Femur (tissue), 1 donor: ENCODE measurements at regions not wholly inside any gene's neighbourhood (a gene's known extent, or its start where the extent isn't known, plus 50 kb on each side); places are given as distances from the start of the nearest gene placed in this dataset.

Source experiments
- DNase-seq: peaks from one replicate; pipeline ENCODE4 v3.0.0-alpha.2; 2017

GRCh38 chr9:16133556-16134227, 580.8 kb downstream of the CCDC171 start:
- DNase-seq = peak; percentile 50

DNA sequence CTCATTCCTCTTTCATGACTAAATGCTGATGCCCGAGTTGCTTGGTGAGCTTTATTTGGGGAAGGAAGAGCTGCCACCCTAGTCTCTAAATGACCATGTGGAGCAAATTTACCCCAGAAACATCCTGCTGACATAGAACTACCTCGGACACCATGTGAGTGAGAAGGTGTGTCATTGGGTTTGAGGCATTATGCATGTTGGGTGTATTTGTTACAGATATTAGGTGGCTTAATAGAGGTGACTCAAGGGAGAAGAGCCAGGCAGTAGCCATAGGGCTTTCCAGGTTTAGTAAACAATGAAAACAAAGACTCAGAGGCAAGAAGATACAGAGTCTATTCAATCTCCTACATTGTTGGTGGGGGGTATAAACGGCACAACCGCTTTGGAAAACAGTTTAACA, 581.5 kb downstream of the CCDC171 start:
- DNase-seq = no peak

GRCh38 chr9:16135968-16136367, 583.1 kb downstream of the CCDC171 start:
- DNase-seq = peak; percentile 77

DNA sequence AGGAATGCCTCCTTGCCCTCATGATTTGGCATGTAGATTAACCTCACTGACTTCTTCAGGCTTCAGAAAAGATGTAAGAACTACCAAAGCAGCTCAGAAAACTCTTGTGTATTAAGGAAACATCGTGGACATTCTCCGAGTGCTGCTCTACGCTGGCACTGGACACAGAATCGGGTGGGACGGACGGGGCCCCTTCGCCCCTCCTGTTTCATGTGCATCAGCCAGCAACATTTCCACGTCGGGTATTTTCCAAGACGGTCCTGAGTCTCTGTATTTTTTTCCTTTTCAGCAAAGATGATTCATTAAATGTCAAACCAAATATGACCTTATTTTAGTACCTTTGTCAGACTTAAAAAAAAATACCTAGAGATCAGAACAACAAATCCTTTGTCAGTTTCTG, 583.6 kb downstream of the CCDC171 start:
- DNase-seq = peak; percentile 65

DNA sequence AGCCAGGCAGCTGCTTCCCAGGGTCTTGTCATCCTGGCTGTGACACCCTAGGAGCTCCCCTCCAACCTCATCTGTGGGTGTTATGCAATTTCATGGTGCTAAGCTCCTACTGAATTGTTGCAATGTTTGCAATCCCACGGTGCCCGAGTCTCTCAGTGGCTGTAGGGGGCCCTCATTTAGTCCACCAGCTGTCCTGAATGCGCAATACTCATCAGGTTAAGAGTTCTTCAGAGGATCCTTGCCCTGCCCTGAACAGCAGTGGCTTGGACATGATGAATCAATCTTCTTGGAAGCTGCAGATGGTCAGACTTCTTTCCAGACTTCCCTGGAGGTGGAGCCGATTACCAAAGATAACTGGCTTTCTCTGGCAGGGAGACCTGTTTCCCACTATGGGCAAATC, 584.1 kb downstream of the CCDC171 start:
- DNase-seq = peak; percentile 55

- DNase-seq = peak; percentile 90
Measured at GRCh38 chr9:16138561-16139491, 586.0 kb downstream of the CCDC171 start.

- peak; percentile 52 for DNase-seq
Measured at GRCh38 chr9:16139774-16140173, 586.9 kb downstream of the CCDC171 start.

GRCh38 chr9:16143310-16143709, 590.5 kb downstream of the CCDC171 start:
- DNase-seq = no peak

- no peak for DNase-seq
Measured at GRCh38 chr9:16143947-16144890, 591.4 kb downstream of the CCDC171 start.

- DNase-seq = no peak
Measured at GRCh38 chr9:16145196-16145950, 592.5 kb downstream of the CCDC171 start.

GRCh38 chr9:16147726-16148125, 594.9 kb downstream of the CCDC171 start:
- no peak for DNase-seq

DNA sequence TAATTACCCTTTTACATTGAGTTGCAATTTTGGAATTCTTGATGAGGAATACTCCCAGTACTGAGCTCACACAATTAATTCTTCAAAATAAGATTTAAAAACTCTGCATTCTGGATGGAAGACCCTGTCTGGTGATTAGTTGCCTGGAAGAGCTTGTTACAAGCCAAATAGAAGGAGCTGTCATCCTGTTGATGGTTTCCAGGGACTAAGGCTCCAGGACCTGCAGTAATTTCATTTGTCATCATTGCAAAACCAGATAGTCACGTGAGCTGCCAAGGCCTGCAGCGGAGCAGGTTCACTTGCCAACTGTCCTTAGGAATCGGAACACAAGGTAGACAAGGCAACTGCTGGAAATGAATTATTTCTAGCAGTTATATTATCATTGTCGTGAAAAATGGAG, 597.7 kb downstream of the CCDC171 start:
- DNase-seq = no peak

DNA sequence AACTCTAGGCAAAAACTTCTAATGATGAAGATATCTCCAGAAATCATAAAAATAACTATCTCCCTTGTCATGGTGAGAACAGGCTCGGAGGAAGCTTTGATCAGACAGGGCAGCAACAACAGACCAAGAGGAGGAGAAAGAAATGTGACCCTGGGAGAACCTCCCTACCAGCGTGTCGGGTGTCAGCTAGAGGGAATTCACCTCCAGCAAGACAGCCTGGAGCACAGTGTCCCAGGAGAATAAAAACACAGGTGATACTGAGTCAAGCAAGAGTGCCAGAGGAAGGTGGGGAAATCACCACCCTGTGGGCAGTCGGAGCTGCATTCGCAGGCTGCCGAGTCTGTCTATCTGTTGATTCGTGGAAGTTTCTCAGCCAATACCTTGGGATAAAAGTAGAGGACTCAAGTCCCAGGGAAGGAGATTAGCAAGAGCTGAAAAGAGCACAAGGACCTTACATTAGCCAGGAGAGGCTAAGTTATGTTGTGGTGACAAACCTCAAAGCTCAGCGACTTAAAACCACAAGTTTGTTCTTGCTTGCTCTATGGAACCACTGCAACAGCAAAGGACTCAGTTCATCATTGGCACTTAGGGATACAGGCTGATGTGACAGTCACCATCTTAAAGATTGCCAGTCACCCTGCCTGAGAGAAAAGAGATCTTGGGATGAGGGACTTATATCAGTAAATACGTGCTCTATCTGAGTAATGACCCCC, 598.3 kb downstream of the CCDC171 start:
- no peak for DNase-seq

DNA sequence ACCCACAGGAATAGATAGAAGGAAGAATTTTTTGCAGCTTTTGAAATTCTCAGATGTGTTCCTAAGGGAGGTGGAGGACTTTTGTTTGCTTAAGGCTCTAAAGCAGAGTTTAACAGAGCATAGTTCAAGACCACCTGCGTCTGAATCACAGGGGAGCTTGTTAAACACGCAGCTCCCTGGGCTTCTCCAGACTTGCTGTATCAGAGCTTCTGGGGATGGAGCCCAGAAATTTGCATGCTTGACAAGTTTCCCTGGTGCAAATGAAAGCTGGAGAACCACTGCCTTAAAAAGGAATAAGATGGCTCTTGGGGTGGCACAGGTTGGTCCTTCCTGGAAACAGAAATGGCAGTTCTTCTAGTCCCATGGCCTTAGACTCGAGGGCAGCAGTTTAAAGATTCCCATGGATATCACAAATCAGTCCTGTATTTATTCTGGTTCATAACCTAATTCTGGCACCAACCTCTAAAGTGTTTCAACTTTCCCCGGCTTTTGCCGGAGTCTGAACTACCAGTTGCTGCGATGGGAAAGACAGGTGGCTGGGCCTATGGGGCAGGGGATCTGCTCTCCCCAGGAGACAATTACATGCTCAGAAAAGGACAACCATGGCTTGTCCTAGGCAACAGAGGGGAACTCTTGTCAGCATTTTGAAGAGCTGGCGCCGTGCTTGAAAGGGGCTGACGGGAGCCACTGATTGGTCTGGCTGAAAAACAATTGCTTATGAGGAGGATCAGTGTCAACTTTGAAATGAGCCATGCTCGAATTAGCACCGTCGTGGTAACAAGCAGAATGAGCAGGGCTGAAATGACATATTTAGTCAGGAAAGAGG, 599.6 kb downstream of the CCDC171 start:
- no peak for DNase-seq

GRCh38 chr9:16153221-16153620, 600.4 kb downstream of the CCDC171 start:
- DNase-seq = no peak

DNA sequence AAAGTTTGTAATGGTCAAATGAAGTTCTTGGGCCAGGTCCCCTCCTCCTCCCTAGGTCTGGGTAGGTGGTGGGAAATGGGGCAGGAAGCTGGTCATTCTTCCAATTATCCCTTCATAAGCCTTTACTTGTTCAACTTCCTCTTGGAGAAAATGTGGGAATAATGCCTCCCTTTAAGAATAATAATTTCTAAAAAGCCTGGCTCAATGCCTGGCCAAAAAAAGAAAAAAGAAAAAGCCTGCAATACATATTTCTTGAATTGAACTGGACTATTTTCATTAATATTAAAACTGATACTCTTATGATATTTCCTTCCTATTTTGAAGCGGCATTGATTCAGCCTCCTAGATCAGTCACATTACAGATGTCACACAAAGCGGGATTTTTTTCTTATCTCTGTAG, 600.9 kb downstream of the CCDC171 start:
- no peak for DNase-seq

- DNase-seq = peak; percentile 76
Measured at GRCh38 chr9:16154521-16155078, 601.8 kb downstream of the CCDC171 start.

DNA sequence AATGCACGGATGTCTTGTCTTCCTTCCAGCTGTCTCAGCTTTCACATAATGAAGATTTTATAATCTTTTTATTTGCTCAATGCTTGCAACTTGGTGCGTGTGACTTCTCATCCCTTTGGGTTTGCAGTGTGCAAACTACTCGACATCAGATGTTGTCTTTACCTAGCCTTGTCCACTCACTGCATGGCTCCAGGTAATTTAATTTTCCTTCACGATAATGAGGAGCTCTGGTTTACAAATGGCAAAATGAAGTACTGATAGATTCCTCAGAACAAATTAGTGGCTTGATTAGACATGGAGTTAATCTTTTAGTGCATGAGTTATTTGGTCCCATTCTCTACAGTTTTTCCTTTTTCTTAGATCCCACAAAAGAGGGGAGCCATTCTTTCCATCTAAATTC, 603.0 kb downstream of the CCDC171 start:
- DNase-seq = no peak

GRCh38 chr9:16157216-16157615, 604.4 kb downstream of the CCDC171 start:
- no peak for DNase-seq

DNA sequence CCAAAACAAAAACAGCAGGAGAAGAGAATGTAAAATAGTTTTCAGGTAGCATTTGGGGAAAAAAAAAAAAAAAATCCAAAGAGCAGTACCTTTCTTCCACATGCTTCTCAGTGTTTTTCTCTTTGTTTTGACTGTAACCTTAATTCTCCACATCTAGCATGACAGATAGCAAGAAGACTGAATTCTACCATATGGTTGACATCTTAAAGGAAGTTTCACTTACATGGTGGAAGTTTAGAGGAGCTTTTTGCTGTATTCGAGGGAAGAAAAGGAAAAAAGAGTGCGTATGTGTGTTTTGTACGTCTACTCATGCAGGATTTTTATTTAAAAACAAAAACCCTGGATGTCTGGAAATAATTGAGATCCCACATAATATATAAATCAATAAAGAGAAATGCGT, 604.8 kb downstream of the CCDC171 start:
- no peak for DNase-seq
